GM21825 (cell line): ENCODE measurements at regions not wholly inside any gene's neighbourhood (a gene's known extent, or its start where the extent isn't known, plus 50 kb on each side); places are given as distances from the start of the nearest gene placed in this dataset.

Experiments
- ATAC-seq: cut with Tn5 transposase; IDR thresholded peaks from one replicate; pipeline ENCODE4 v1.9.1; 2021; ENCODE audit warnings: mild to moderate bottlenecking, moderate library complexity; ENCODE audit not compliant: unreplicated experiment

DNA sequence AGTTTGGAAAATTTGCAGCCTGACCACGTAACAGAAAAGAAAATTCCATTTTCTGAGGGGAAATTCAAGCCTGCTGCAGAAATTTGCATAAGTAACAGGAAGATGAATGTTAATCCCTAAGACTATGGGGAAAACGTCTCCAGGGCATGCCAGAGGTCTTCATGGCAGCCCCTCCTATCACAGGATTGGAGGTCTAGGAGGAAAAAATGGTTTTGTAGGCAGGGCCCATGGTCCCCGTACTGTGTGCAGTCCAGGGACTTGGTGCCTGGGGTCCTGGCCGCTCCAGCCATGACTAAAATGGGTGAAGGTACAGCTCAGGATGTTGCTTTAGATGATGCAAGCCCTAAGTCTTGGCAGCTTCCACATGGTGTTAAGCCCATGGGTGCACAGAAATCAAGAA, 437.3 kb upstream of the SEMA3A start:
- no peak for ATAC-seq

DNA sequence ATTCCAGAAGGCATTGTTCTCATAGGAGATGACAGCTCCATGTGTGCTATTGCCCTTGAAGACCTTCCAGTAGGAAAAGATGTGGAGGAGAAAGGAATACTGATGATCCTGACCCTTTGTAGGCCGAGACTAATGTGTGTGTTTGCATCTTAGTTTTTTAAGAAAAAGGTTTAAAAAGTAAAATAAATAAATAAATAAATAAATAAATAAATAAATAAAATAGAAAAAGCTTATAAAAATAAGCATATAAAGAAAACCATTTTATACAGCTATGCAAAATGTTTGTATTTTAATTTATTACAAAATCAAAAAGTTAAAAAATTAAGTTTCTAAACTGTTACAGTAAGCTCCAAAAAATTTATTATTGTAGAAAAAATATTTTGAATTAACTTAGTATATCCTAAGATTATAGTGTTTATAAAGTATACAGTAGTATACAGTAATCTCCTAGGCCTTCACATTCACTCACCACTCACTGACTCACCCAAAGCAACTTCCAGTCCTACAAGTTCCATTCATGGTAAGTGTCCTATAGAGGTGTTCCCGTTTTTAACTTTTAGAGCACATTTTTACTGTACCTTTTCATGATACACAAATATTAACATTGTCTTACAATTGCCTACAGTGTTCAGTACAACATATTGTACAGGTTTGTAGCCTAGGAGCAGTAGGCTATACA, 435.2 kb upstream of the SEMA3A start:
- no peak for ATAC-seq

DNA sequence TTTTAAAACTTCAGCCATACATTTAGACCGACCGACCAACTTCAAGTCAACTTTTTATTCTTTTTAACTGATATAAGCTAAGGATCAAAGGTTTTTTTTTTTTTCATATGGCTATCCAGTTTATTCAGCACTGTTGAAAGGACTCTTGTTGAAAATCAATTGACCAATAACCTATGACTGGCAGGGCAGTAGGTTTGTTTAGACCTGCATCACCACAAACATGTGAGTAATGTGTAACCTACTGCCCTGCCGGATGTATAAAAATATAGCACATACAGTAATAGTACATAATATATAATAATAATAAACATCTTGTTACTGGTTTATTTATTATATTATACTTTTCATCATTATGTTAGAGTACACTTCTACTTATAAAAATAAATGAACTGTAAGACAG, 434.6 kb upstream of the SEMA3A start:
- ATAC-seq = no peak

DNA sequence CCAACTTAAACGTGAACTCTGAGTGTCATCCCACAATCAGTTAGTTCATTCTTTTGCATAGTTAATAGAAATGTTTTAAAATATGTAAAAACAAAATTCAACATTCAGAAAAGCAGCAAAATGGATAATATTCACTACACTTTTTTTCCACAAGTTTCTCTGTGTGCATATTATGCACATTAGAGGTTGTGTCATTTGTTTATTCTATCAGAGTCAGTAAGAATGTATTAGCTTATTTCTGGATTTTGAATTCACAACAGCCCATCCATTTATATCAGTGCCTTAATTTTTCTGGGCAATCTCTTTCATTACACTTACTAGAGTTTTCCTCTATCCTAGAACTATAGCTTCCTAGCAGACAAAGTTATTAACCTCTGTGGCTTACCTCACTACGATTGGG, 432.7 kb upstream of the SEMA3A start:
- ATAC-seq = no peak

DNA sequence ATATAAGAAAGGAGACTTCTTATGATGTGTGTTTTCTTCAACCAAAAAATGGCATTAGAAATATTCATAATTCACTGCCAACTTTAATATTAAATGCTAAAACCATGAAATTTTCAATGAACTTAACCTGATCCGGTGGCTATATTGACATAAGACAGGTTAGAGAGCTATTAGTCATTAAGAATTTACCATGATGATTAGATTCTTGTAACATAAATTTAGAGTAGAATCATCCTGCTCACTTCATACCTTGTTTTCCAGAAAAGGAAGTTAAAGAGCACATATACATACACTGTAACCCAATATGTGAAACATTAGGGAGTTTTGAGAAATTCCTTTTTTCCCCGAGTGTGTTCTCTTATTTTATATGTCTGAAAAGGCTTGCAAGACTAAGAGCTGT, 430.3 kb upstream of the SEMA3A start:
- no peak for ATAC-seq

DNA sequence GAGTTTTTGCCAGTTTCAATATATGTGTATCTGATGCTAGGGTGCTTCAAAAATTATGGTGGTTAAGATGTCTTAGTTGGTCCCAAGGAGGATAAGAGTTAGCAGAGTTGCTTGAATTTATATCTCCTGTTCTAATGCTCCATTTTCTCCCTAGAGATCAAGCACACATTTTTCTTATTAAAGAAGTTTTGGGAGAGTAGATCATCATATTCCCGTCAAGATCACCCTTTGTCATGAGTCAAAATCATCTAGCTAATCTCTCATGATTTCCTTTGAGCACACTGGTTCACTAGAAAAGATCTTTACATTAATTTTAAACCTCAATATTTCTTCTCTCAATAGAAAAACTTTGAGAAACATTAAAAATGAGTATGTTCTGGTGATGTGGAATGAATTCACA, 429.9 kb upstream of the SEMA3A start:
- ATAC-seq = no peak

DNA sequence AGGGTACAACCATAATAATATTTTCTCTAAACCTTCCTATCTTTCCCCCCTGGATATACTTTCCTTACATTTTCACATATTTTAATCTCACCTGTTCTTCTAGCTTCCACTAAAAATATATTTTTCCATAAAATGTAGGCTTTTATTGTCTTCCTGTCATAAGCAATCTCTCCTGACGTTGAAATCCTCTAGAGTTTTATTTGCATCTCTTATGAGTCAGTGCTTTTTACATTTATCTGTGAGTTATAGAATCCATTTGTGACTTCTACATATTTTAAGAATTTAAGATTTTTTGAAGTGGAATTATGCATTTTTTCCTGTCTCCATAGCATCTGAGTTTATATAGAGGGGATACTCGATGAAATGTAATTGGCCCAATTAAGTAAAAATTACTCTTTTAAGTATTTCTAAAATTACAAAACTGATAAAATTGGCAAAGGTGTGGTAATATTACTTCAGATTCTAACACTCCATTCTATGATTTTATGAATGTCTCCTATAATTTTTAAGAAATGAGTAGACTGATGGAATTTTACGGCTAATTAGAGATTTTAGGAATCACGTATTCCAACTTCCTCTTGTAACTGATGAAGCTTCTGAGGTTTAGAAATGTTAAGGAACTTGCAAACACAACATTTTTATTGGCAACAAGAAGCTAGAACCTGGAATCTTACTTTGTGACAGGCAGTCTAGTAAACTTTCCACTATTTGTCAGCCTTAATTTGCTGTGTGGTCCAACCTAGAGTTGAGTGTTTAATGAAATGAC, 422.9 kb upstream of the SEMA3A start:
- no peak for ATAC-seq

DNA sequence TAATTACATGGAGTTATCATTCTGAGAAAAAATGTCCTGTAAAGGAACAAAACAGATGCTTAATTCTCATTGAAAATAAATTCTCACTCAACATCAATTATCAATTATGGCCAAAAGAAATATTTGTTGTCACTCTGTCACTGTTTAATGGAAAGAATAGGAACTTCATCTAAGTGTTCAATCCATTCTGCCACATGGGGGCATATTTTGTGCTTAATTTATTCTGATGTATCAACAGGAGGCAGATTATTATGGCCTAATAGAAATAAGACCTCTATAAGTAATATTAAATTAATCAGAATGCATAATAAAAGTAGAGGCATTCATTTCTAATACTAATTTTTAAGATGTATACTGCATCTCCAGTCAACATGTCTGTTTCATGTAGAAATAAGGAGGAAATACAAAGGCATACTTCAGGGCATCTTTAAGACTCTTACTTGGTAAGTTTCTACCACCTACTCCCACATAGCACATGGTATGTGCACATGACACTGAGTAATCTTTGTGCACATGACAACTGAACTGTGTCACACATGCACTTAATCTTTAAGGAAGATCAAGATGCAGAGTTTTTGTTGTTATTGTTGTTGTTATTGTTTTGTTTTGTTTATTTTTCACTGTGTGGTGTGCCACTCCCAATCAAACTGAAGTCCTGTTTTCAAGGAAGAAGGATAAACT, 420.4 kb upstream of the SEMA3A start:
- ATAC-seq = no peak

DNA sequence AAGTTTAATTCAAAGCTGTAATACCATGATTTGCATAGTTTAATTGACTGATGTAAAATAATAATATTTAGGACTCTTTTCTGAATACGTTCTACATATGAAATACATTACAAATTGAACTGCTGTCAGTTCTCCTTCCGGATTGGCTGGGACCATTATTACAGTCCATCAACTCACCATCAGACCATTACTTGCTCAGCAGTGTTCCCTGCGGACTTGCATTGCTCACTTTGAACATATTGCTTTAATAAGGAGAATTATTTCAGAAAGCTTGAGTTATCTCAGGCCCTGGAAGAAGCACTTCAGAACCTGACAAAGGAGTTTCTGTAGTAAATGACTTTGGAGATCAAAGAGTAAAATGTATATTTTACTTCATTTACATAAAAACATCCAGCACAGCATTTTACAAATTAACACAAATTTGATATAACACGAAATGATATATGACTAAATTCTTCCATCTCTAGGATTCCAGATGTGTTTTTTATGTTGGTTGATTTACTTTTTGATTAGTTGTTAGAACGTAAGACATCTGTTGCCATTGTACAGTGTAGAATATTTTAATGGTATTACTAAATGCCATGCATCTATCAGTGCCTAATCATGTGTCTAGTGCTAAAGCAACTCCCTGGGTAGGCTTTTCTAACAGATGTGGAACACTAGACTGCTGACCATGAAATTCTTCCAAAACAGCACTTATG, 418.5 kb upstream of the SEMA3A start:
- ATAC-seq = no peak

DNA sequence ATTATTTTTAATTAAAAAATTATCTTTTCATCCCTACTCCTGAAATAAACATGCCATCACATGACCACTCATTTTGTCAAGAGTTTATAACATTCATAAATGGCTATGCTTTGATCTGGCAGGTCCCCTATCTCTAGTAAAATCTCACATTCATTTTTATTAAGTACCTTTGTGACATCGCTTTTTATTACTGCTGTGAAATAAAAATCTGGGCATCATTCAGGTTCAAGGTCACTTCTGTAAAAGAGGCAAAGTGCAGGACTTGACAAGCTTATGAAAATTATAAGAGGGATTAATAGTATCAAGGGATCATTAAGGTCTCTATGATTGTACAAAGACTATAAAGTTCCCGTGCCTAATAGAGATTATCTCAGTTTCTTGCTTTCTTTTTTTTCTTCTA, 416.8 kb upstream of the SEMA3A start:
- no peak for ATAC-seq

DNA sequence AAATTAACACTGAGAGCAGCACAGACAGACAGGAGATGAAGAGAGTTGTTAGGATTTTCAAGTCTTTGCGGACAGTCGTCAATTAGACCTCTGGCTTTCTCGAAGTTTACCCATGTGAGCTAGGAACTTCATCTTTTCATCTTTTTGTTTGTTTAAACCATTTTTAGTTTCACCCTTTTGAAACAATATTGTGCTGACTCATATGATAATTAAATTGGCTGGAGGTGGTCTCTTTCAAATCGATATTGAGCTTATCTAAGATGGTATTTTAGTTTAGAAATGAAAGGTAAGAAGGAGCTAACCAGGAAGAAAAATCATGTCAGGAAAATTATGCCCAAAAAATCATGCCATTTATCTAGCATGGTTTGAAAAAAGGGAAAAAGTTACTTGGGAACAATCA, 415.8 kb upstream of the SEMA3A start:
- no peak for ATAC-seq

DNA sequence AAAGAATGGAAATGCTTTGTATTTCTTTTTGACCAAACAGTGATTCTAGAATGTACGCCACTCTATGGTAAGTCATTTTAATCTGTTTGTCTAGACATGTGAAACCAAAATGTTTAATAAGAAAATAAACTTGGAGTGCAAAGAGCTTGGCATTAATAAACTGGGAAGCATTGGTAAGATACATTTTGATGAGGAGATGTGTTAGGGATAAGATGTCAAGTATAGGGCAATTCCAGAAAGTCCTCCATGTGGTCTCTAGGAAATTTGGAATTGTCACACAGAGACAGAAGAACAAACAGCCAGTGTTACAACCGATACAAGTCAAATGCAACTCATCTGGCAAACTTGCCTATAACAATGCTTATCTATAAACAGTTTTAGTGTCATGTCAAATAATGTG, 410.7 kb upstream of the SEMA3A start:
- ATAC-seq = no peak

DNA sequence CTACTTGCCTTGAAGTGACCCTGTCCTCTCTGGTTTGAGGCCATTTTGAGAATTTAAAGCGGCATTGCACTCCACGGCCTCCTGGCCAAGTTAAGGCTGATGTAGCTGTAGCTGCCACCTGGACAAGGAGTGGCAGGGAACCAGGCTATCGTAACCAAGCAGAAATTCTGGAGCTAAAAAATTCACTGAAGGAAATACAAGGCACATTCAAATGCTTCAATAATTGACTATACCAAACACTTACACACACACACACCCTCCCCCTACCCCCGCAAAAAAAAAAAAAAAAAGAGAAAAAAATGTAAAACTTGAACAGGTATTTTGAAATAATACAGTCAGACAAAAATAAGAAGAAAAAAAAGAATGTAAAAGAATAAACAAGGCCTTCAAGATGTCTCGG, 409.0 kb upstream of the SEMA3A start:
- no peak for ATAC-seq

DNA sequence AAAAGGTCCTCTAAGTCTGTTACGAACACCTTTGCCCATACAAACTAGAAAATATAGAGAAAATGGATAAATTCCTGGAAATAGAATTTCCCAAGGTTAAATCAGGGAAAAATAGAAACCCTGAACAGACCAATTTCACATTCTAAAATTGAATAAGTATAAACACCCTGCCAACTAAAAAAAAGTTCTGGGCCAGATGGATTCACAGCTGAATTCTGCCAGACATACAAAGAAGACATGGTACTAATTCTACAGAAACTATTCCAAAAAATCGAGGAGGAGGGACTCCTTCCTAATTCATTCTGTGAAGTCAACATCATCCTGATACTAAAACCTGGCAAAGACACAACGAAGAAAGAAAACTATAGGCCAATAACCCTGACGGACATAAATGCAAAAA, 400.4 kb upstream of the SEMA3A start:
- no peak for ATAC-seq

DNA sequence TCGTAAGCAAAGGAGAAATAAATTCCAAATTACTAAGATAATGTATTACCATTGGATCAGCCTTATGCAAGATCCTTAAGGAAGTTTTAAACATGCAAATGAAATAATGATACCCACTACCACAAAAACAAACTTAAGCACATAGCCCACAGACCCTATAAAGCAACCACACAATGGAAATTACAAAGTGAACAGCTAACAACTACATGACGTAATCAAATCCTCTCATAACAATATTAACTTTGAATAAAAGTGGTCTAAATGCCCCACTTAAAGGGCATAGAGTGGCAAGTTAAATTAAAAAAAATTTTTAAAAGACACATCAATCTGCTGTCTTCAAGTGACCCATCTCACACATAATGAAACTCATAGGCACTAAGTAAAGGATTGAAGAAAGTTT, 397.3 kb upstream of the SEMA3A start:
- ATAC-seq = no peak

DNA sequence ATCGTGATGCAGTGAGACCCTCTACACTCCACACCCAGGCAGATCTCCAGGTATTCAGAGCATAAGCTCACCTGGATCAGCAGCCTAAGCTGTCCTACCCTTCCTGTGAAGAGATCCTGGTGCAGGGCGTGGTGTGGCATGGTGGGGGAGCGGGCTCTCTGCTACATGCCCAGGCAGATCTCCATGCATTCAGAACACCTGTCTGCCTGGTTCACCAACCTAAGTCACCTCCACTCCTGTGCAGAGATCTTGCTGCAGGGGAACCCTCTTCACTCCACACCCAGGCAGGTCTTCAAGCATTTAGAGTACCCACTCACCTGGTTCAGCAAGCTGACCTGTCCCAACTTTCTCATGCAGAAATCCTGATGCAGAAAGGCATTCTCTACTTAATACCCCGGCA, 394.4 kb upstream of the SEMA3A start:
- no peak for ATAC-seq

DNA sequence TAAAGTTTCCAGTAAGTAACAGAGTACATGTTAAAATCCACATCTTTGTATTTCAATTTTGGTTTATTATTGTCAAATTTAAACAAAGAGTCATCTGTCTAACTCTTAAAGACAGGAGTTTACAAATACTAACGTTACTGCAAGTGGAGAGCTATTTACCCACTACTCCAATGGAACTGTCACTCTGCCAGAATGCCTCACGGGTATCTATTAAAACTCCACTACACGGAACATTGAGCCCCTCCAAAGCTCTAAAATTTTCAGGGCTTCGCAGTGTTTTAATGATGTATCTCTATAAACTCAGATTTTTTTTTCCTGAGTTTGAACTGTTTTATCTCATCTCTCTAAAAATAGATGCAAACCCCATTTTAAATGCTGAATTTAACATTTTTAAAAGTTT, 388.7 kb upstream of the SEMA3A start:
- ATAC-seq = no peak

DNA sequence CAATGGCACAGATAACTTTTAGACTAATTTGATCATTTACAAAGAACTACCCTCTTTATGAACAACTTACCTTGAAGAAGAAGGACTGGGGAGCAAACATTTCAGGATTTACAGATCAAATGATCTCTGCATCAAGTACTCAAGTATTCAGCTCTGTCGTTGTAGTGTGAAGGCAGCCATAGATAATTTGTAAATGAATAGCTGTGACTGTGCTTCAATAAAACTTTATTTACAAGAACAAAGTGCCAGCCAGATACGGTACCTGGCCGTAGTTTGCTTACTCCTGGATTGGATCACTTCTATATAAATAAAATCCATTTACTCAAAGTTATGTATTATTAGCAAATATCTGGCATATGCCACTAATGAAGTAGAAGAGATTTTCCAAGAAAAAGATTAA, 388.2 kb upstream of the SEMA3A start:
- no peak for ATAC-seq

DNA sequence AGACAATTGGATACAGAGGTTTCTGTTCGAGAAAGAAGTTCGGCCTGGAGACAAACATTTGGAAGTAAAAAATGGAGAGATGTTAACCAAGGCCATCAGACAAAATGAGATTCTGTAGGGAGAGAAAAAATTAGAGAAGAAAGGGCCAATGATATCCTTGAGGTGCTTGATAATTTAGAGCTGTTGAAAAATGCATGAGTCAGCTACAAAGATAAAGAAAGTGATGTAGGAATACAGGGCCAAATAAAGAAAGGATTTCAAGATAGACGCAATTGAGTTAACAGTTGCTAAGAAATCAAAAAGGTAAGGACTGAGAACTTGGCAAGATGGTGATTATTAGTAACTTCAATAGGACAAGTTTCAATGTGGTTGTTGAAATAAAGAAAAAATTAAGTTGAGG, 384.2 kb upstream of the SEMA3A start:
- ATAC-seq = no peak

DNA sequence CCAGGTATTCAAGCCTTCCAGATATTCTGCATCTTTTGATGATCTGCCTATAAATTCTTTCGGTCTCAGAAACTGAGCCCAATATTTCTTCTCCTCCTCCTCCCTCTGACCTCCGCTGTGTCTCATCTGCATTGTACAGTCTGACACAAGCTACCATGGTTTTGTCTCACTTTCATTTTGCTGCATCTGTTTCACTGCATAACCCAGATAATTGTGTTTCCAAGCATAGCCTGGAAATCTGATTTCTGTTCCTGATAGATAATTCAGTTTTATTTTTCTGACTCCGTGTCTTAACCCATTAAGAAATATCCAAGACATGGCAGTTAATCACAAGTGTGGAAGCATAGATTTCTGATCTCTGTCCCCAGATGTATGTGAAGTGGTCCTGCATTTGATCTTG, 374.2 kb upstream of the SEMA3A start:
- ATAC-seq = no peak

DNA sequence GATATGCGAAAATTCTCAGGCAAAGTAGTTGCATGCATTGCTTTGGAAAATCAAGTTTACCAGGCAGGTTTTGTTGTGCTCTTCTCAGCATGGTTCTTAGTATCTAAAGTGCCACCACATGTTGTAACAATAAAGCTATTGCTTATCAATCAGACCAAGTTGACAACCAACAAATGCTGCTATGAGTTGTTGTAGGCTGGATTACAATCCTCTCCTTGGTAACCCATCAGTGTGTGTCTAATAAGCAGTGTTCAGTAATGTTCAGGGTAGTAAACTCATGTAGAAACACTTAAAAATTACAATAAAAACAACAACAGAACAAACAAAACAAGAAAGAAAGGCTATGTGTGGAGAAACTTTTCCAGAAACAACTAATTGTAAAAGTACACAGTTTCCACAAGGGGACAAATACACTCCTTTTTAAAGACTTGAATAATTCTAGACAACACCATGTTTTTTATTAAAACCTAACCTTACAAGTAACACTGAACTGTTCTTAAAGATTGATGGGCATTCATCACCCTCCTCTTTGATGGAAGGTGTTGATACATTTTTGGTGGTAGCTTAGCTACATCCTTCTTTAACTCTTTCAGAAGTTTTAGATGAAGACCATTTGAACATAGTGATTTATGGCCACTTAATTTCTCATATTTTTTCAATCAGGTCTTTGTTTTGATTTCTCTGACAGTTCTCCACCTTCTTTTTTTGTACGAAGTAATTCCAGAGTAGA, 370.9 kb upstream of the SEMA3A start:
- no peak for ATAC-seq
